Cardiac muscle cell (in vitro differentiated cells and primary cell): ENCODE measurements at regions not wholly inside any gene's neighbourhood (a gene's known extent, or its start where the extent isn't known, plus 50 kb on each side); places are given as distances from the start of the nearest gene placed in this dataset.

Experiments
- DNase-seq, 2 donors: peaks; one replicate each; pipeline versions ENCODE4 v3.0.0 to v3.0.0-alpha.2; 2010 to 2017; ENCODE audit warnings: low read depth in 1 of 2, low spot score in 1 of 2
- H3K27ac ChIP-seq: fragments of 200-600 bp; sonication (generic); 2 replicates; pipeline ENCODE4 v1.5.1; 2016
- H3K27me3 ChIP-seq: fragments of 200-600 bp; sonication (generic); 2 replicates; pipeline ENCODE4 v1.6.0; 2016; ENCODE audit warnings: control low read depth
- H3K36me3 ChIP-seq: fragments of 200-600 bp; sonication (generic); 2 replicates; pipeline ENCODE4 v1.5.1; 2016; ENCODE audit warnings: control low read depth
- H3K4me1 ChIP-seq: fragments of 200-600 bp; sonication (generic); 2 replicates; pipeline ENCODE4 v1.8.1; 2017; ENCODE audit warnings: low read depth, mild to moderate bottlenecking, mixed run types
- H3K4me3 ChIP-seq: fragments of 200-600 bp; sonication (generic); 2 replicates; pipeline ENCODE4 v1.5.1; 2016; ENCODE audit warnings: mild to moderate bottlenecking
- H3K9me3 ChIP-seq: fragments of 200-600 bp; sonication (generic); 2 replicates; pipeline ENCODE4 v1.5.1; 2017; ENCODE audit warnings: low read depth, mild to moderate bottlenecking, control low read depth
- TF ChIP-seq, protein P1 (sequence below): IDR thresholded peaks from 2 replicates; pipeline ENCODE4 v1.5.1; 2012; ENCODE audit warnings: low read depth, mild to moderate bottlenecking, low read length

DNA sequence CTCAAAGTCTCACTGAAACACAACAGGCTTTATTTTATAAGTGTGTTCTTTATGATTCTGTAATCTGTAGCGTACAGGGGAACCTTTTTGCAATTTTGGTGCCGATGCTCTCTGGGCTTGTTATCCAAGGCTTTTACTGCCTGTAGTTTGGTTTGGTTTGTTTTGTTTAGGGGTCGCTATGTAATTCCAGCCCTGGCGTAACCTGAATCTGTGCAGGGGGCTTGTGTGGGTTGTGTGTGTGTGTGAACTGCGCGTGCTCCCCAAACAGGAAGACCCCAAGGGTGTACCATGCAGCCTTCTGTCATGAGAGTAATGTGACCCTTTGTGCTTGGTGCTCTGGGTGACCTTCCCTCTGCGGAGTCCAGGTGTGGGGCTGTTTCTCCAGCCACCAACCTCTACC is 92.1 kb upstream of the CLDN14 start:
- Histone ChIP-seq H3K9me3 (no peaks in the 10 kb centered on the region), H3K27ac (no peak overlapping the region), H3K4me1 (no peaks in the 10 kb centered on the region), H3K36me3 (no peaks in the 10 kb centered on the region), H3K4me3 (no peak overlapping the region), H3K27me3 (no peaks in the 10 kb centered on the region)
- TF ChIP-seq, protein P1, sequence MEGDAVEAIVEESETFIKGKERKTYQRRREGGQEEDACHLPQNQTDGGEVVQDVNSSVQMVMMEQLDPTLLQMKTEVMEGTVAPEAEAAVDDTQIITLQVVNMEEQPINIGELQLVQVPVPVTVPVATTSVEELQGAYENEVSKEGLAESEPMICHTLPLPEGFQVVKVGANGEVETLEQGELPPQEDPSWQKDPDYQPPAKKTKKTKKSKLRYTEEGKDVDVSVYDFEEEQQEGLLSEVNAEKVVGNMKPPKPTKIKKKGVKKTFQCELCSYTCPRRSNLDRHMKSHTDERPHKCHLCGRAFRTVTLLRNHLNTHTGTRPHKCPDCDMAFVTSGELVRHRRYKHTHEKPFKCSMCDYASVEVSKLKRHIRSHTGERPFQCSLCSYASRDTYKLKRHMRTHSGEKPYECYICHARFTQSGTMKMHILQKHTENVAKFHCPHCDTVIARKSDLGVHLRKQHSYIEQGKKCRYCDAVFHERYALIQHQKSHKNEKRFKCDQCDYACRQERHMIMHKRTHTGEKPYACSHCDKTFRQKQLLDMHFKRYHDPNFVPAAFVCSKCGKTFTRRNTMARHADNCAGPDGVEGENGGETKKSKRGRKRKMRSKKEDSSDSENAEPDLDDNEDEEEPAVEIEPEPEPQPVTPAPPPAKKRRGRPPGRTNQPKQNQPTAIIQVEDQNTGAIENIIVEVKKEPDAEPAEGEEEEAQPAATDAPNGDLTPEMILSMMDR = no peak
- no peak for DNase-seq

DNA sequence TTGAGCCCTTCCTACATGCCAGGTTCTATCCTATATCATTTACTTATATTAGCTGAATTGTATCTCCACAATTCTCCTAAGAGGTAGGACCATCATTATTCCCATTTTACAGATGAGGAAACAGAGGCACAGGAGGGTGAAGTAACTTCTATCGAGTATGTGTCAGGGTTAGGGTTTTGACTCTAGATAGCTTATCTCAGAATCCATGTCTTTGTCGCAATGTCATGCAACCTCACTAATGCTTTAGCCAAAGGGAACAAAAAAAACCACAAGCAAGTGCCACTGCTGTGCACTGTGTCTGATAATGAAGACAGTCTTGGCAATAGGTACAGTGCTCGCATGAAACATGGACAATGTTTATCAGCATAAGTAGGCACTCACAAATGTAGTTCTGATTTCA is 95.4 kb upstream of the CLDN14 start:
- H3K4me3 ChIP-seq = no peak overlapping the region
- TF ChIP-seq, protein P1 = no peak
- no peaks in the 10 kb centered on the region for H3K4me1 ChIP-seq
- H3K36me3 ChIP-seq = no peaks in the 10 kb centered on the region
- no peak overlapping the region for H3K27ac ChIP-seq
- no peaks in the 10 kb centered on the region for H3K9me3 ChIP-seq
- no peak for DNase-seq
- no peaks in the 10 kb centered on the region for H3K27me3 ChIP-seq

DNA sequence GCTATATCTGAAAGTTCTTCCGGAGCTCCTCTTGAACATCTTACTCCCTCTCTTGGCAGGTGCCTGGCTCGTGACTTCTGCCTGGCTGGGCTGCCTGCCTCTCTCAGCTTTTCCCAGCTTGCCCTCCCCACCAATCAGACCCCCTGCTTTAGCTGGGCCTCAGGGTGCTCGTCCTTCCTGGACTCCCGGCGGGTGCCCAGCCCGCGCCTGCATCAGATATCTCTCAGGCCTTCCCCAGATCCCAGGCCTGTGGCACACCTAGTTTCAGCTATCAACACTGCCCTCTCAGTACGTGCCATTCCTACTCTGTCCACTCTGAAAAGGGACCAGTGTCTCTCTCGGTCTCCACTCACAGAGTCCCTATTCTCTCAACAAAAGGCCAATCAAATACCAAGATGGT is 96.5 kb upstream of the CLDN14 start:
- no peaks in the 10 kb centered on the region for H3K4me1 ChIP-seq
- no peaks in the 10 kb centered on the region for H3K9me3 ChIP-seq
- TF ChIP-seq, protein P1 = no peak
- no peak overlapping the region for H3K4me3 ChIP-seq
- H3K36me3 ChIP-seq = no peaks in the 10 kb centered on the region
- DNase-seq = no peak
- H3K27ac ChIP-seq = no peak overlapping the region
- no peaks in the 10 kb centered on the region for H3K27me3 ChIP-seq

DNA sequence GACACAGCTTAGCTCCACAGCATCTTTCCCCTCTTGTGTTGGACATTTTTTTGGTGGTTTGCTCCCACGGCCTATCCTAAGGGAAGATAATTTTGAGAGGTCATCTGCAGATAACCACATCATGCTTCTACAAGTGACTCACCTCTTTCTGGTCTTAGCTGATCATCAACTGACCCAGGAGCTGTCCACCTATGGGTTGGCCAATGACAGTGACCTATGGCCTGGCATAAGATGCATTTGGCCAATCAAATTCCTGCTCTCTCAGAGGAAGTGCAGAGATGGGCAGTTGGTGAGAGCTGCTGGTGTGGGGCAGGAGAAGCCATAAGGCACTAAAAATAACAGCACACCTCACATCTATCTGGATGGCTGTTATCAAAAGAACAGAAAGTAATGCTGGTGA is 100.0 kb upstream of the CLDN14 start:
- H3K9me3 ChIP-seq = no peaks in the 10 kb centered on the region
- TF ChIP-seq, protein P1 = no peak
- H3K27ac ChIP-seq = no peak overlapping the region
- no peaks in the 10 kb centered on the region for H3K36me3 ChIP-seq
- DNase-seq = no peak
- H3K4me1 ChIP-seq = no peaks in the 10 kb centered on the region
- H3K4me3 ChIP-seq = no peak overlapping the region
- no peaks in the 10 kb centered on the region for H3K27me3 ChIP-seq

DNA sequence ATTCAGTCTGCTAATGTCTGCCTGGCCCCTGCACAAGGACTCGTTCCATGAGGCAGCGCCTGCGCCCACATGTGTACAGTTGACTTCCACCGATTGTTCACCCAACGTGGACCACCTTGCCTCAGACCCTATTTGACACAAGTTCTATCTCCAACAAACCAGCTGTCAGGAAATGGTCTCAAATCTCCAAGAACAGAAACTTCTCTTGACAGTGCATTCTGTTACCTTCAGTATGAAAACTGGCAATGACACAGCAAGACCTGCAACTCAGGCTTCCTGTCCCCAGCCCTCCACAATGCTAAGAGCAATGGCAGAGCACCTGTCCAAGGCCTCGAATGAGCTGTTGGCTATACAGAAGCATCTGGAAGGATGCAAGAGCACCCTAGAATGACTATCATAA is 102.3 kb upstream of the CLDN14 start:
- Histone ChIP-seq H3K4me3 (no peak overlapping the region), H3K9me3 (no peaks in the 10 kb centered on the region), H3K4me1 (no peaks in the 10 kb centered on the region), H3K27ac (no peak overlapping the region), H3K36me3 (no peaks in the 10 kb centered on the region), H3K27me3 (no peaks in the 10 kb centered on the region)
- DNase-seq = no peak
- TF ChIP-seq, protein P1 = no peak

DNA sequence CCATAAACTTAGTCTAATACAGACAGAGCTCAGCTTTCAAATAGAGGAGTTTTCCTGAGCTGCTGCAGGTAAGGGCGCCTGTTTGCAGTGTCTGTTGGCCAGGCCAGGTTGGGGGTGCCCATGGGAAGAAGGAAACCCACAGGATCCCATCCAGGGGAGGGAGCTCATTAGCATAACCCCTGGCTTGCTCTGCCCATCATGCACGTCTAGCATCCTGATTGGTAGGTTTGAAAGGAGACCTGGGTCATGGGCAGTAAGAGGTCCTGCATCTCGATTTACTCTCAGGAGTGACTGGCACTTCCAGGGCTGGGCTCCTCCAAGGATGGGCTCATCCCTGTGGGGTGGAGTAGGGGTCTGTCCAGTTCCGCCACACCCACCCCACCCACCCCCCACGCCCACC is 103.7 kb upstream of the CLDN14 start:
- TF ChIP-seq, protein P1 = no peak
- Histone ChIP-seq H3K9me3 (no peaks in the 10 kb centered on the region), H3K4me1 (no peaks in the 10 kb centered on the region), H3K27me3 (no peaks in the 10 kb centered on the region), H3K36me3 (no peaks in the 10 kb centered on the region), H3K4me3 (no peak overlapping the region), H3K27ac (no peak overlapping the region)
- no peak for DNase-seq
